NCI-H2171 treated with DMSO at 0.1 percent for 48 hours (cell line): ENCODE measurements at regions not wholly inside any gene's neighbourhood (a gene's known extent, or its start where the extent isn't known, plus 50 kb on each side); places are given as distances from the start of the nearest gene placed in this dataset.

Experiments
- DNase-seq: peaks from one replicate; lab custom pipeline; 2025; lab: John Stamatoyannopoulos, UW

DNA sequence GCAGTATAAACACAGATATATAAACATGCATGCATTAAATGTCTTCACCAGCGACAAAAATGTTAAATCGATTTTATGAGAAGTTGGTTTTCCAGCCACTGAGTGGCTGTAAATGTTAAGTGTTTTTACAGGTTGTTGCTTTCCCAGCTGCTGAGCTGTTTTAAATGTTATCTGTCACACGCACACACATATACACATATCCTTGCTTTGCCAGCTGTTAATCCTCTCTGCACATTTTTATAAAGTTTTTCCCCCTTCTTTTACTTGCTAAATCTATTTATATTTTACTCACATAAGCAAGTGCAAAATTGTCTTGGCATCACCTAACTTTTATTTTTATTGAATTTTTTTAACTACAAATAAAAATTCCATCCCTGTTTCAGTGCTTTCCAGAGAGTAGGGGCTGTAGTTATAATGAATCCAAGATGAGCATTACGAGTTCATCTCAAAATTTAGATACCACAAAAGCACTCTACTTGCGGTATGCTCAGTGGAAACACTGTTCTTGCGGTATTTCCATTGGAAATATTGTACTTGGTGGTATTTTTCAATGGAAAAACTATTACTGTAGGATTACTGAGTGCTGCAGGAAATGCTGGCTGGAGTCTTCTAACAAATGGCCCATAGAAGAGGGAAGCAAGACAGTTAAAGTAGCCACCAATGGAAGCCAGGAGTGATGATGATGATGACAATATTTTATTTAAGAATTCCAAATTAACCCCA, 124.9 kb upstream of the KCNJ16 start:
- DNase-seq = no peak

DNA sequence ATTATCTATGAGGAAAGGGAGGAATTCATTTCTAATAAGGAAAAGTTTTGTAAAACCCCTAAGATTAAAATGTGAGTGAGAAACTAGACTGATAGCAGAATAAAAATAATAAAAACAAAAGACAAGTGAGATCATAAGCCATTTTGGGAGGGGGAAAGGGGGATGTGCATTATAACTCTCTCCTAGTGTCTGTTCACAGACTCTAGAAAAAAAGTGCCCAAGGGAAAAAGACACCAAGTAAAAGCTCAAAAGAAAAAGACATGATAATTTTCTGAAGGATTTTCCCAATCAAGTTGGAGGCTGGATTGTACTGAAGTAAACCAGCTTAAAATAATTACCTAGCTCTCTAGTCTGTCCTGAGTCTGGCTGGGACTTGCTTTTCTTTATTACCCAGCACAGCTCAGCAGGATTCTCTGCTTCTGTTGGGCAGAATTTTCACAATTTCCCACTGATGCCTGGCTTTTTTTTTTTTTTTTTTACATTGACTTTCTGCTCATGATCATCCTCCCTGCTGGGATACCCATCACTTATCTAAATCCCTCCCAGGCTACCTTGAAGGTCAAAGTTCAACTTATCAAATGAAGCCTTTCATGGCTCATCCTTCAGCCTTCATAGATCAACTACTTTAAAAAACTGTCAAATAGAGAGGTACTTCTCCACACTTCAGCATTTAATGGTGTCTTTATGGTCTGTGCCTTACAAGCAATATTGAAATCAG, 124.2 kb upstream of the KCNJ16 start:
- DNase-seq = no peak

DNA sequence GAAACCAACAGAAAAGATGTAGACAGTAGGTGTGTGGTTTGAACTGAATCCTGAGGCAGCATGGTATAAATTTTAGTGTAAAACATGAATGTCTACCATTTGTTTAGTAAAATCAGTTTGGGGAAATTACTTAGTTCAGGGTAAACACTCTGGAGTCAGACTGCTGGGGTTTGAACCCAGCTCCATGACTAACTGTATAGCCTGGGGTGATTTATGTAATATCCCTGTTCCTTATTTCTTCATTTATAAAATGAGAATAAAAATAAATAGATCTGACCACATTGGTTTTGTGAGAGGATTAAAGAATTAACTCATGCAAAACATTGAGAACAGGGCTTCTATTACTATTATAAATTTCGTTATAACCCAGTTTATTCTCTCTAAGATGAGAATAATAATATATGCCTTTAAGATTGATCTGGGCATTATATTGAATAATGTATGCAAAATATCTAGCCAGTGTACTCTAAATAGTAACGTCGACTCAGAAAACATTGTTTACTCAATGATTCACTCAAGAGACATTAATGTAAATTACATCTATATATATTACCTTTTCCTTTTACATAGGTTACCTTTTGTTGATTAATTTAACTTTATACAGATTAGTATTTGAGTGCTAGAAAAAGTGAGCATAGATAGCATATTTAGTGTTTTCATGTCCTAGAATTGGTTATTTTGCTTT, 120.6 kb upstream of the KCNJ16 start:
- DNase-seq = no peak

DNA sequence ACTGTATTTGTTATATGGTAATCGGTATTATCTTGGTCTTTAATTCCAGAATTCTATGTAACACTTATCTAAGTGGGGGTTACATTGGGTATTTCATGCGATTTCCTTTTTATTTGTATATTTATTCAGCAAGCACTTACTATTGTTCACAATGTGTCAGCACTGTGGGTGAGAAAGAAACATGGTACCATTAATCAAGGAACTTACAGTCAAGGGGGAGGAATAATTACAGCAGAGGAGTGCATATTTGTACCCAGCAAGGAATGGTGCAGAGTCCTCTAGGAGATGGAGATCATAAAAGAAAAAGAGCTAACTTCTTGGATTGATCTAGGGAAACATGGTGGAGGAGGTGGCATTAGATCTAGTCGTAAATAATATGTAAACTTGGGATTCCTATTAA, 117.0 kb upstream of the KCNJ16 start:
- no peak for DNase-seq

DNA sequence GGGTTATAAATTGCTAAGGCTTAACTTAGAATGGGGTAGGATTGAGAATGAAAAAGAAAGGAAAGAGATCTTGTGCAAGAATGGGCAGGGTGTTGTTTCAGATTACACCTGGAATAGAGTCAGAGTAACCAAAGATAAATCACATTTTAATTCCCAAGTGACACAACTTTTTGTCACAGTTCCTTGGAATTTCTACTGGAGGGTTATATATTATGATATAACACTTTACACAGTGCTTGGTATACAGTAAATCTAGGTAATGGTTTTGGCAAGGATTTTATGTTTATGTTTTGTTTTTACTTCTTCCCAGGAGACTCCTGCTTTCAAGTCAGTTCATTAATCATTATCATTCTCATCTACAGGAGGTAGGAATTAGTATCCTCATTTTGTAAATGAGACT, 115.7 kb upstream of the KCNJ16 start:
- no peak for DNase-seq

DNA sequence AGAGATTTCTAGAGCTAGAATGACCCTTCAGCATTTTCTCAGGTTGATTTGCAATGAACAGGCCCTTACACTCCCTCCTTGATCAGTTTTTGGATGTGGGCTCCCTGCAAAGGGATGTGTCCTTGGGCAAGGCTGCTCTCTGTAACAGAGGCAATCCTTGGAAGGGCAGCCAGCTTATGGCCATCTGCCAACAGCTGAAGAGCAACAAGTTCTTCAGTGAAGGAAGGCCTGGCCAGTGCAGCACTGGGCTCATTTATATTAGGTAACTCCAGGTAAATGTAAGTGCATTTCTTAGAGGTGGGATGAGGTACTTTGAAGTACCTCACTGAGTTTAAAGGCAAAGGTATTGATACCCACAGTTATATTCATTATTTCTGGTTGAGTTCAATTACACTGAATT, 114.3 kb upstream of the KCNJ16 start:
- DNase-seq = no peak

DNA sequence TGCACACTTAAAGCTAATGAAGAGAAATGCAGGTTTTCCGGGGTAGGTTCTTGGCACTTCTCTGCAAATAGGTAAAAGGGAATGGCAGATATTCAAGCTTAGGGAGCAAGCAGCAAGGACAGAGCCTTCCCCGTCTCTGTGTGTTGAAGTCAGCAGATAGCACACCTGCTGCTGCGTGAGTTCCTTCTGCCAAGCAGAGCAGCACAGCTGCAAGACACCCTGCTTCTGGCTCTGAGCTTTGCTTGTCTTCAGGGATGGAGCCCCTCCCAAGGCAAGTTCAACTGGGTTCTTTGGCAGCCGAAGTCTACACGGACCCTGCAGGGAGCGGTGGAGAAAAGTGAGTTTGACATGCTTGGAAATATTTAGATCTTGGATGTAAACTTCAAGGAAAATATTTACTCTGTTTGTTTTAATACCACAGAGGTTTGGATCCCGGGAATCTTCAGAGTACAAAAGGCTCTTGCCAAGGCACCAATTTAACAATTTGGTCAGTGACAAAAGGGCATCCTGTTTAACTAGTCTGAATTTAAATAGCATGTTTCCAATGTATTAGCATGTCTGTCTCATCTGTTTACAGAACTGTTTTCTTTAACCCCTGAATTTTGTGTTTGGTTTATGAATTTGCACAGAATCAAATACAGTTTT, 113.4 kb upstream of the KCNJ16 start:
- no peak for DNase-seq

DNA sequence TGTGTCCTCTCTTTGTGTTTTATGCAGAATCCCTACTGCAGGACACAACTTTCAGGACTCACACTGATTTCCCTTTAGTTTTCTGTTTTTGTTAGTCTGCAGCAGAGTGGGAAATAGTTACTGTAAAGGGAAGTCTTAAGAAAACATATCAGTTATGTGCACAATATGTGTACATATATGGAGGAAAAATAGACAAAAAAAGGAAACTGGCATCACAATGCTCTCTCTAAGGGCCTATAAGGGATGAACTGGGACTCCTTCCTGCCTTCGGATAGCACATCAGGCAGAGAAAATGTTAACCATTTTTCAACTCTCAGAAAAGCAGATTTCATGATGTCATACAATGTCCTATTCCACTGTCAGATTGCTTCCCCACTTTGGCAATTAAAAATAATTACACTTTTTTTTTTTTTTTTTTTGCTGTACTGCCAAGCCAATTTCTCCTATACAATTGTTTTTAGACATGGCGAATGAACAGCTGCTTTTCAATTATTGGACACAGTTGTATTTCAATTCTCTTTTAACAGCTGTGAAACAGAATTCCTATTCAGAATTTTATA, 112.5 kb upstream of the KCNJ16 start:
- DNase-seq = no peak

DNA sequence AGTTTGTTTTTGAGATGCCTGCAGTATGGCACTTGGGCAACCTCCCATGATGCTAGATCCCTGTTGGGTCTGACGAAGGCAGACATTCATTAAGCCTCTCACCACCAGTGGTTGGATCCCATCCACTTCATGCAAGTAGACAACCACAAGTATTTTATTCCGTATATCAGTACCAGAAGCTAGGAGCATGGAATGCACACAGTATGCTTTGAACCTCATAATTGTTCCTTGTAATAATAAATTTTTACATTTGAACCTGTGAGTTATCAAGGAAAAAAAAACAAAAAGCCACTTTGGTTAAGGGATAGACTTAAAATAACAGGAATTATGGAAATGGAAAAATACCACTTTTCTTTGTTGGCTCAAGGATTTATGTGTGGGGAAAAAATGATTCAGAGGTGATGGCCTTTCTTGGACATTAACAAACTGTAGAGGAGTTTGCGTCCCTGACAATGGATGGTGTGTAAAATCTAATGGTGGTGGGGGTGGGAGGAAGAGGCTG, 107.1 kb upstream of the KCNJ16 start:
- DNase-seq = no peak

DNA sequence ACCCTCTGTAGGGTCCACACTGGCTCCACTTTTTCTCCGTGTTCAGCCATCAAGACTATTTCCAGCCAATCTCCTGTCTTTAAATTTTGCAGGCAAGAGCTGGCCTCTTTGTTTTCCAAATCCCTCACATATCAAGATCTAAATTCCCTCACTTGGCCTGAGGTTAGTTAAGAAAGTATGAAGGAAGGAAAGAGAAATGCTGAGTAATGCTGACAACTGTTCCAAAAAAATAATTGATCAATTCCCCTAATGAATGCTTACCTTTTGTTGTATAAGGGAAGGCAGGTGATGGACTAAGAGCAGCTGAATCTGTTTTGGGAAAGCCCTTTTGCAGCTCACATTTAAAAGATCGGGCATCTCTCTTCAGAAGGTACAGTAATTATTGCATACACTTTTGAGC, 105.1 kb upstream of the KCNJ16 start:
- no peak for DNase-seq

DNA sequence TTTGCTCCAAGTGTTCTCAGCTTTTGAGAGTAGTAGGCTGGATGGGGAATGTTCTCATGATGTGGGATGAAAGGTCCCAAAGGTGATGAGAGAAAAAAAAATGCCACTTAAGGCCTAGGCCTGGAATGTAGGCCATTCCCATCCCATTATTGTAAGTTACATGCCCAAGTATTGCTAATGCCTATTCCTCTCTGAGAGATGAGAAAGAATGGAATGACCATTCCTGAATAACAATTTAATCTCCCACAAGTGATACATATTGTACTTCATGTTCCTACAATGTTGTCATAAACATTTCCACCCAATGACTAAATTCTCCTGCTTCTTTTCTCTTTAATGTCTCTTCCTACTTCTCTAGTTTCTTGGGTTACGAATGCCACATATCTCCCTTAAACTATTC, 102.8 kb upstream of the KCNJ16 start:
- DNase-seq = no peak

DNA sequence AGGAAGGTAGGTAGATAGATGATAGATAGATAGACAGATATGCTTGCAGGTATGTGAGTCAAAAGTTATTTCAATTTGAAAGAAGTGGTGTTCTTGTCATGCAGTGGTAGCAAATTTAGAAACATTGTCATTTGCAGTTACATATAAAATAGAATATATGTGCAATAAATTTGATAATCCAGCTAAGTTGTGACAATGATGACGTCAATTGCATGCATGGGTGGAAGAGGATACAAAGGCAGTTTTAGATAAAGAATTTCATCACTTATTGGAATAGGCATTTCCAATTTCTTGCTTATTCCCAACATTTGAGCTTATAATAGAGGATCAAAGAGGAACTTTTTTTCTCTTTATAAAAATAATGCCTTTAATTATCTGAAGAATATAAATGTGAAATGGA, 99.2 kb upstream of the KCNJ16 start:
- no peak for DNase-seq

DNA sequence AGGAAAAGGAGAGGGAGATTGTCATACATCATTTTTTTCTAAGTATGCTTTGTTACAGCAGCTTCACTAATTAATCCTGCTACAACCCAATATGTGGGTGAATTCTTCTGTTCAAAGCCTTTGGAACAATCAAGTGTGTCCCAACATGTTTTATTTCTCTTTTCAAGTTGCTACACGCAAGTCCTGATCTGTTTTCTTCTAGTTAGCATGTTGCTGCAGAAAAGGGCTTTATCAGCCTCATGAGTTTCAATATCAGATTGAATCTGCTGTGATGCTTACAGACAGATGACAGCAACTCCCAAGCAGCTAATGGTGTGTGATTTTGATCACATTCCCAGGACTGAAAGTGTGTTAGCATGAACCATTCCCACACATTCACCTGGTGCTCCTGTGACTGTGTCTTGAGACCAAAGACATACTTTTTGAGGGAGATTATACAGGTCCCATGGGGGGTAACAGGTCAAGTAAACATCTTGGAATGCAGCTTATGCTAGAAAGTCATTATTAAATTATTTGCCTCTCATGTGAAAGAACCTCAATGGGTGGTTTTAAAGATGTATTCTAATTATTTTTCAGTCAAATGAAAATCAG, 96.9 kb upstream of the KCNJ16 start:
- no peak for DNase-seq

DNA sequence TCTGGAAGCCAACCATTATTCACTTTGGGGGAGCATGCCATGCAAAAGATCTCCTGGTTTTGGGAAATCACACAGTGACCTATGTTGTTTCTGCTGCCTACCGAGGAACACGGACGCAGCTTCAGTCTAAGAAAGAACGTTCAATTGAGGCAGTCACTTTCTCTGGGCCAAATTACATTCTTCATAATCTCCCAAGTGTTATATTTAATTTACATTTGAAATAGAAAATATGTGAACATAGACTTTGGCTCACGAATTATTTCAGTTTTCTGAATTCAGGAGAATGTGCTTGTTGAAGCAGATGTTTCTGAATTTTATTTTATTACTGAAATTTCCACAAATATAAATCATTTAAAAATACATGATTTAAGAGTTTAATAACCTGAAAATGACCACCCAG, 93.6 kb upstream of the KCNJ16 start:
- DNase-seq = no peak

DNA sequence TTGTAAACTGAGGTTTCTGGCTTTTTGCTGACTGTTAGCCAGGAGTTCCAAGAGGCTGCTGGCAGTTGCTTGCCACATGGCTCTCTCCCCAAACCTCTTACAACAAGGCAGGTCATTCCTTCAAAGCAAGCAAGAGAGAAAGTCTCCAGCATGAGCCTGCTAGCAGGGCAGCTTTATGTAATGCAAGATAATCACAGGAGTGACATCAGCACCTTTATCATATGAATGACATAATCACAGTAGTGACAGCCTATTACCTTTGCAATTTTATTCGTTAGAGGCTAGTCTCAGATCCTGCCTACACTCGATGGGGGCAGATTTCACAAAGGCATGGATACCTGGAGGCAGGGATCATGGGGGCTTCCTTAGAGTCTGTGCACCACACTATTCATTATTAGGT, 79.5 kb upstream of the KCNJ16 start:
- no peak for DNase-seq

DNA sequence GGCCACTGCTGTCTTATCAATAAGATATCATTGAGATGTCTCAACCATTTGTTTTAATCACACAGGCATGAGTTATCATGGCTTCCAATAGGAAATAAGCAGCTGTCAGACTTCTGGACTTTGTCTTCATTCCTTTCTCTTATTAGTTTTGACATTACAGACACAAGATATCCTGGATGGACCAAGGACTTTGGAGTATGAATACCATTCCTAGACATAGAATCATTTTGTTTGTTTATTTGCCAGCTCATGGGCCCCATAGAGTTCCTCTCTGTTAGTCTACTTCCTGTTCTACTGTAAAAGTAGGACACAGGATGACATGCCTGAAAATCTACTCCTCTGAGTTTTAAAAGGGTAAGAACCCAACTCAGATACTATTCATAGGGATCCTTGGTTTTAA, 77.7 kb upstream of the KCNJ16 start:
- DNase-seq = no peak

DNA sequence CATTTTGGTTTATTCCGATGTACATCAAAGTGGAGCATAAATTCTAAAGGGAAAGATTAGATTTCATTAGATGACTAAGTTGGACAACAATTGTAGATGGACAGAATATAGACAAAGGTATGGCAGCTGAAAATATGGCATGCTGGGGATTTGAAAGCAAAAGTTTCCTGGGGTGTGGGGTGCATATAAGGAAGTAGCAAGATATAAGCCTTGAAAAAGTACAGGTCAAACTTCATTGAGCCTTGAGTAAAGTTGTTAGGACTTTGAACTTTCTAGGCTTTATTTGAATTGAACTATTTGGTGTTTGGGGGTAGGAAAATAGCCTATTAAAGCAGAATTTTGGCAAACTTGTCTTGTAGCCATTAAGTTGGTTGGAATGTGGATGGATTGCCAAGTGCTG, 75.8 kb upstream of the KCNJ16 start:
- no peak for DNase-seq

DNA sequence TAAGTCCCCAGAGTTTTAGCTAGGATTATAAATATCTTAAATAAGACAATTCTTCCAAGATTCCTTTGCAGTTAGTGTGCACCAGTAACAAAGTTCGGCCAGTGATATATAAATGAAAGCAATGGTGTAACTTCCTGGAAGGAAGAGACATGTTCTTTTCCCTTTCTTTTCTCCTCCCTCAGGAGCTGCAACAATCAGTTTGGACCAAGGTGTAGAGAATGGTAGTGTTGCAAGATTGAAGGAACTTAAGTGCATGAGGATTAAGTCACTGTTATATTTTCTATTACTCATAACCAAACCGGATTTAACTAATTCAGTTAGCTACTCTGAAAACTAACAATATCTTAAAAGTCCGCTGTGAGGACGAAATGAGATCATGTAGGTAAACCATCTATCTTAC, 68.9 kb upstream of the KCNJ16 start:
- DNase-seq = no peak

DNA sequence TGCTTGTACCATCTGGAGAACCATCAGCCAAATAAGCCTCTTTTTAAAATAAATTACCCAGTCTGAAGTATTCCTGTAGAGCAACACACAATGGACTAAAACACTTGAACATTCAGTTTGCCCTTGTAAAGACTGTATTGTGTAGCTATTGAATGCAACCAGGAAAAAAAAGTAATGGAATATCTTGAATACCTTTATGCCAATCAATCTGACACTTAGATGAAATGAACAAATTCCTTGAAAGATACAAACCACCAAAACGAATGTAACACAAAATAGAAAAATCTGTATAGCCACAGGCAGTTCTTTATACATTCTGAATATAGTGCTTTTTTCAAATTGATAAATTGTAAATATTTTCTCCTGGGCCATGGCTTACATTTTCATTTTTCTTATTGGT, 63.3 kb upstream of the KCNJ16 start:
- no peak for DNase-seq

DNA sequence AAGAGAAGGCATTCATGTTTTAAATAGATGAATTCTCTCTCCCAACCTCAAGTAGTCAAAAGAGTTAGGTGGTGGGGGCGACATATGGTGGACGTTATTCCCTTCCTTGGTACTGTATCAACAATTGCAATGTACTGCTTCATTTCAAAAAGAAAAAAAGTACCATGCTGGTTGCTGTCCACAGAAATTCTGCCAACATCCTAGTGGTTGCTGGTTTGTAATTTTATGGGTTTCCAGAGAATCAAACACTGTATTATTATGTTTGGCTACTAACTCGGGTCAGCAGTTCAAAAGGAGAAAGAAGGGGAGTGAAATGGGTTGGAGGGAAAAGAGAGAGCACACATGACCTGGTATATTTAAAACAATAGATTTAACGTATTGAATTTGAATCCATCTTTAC, 61.1 kb upstream of the KCNJ16 start:
- no peak for DNase-seq

DNA sequence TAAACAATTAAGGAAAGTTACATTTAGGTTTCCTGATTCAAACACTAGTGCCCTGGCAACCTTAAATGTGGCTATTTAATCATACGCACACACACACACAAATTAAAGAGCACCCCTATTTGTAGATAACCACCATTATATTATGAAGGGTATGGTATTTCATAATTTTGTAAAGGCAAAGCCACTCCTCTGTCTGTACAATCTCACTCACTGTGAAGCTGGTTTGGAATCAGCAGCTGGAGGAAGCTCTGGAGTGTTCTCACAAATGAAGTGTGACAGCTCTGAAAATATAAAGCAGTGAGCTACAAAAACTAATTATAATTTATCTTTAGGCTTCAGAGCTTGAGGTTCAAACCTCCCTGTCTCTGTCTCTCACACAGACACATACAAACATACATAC, 57.9 kb upstream of the KCNJ16 start:
- DNase-seq = no peak

DNA sequence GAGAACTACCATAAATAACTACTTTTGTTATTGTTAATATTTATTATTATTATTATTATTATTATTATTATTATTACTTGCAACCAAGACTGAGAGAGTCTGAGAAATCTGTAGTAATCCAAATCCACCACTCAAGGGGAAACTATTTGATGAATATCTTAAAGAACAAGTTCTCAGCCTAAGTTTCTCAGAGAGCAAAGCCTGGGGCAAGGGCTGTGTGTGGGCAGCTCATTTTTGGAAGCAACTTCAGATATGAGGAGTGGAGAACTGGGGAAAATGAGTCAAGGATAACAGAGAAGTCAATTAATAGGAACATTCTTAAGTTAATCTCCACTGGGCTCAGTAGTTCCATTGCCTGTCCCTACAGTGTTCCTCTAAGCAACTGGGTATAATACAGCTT, 57.1 kb upstream of the KCNJ16 start:
- DNase-seq = no peak
